Femur (tissue), 1 donor: ENCODE measurements at regions not wholly inside any gene's neighbourhood (a gene's known extent, or its start where the extent isn't known, plus 50 kb on each side); places are given as distances from the start of the nearest gene placed in this dataset.
"Not testable (repeated sequence)": the region's sequence is repeated elsewhere in the genome, so short reads cannot be mapped to it uniquely, and the experiment has no call there.

Source experiments
- DNase-seq: peaks from one replicate; pipeline ENCODE4 v3.0.0-alpha.2; 2017

DNA sequence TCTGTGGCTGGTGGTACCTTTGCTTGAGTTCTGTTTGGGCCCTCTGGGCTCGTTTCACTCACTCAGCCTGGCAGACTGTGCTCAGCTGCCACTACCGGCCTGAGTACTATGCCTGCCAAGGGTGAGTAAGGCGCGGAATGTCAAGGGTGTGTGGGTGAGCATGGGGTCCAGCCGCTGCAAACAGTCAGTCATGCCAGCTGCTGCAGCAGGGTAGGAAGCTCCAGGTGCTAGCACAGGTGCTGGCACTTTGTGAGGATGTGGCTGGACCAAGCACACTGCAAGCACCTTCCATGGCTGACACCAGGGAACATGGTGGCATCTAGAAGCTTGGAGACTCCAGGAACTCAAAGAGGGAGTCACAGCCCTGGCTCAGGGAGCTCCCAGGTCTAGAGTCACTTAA is 368.6 kb upstream of the ACO1 start:
- no peak for DNase-seq

- no peak for DNase-seq
Observed at GRCh38 chr9:32045513-32045912, 338.9 kb upstream of the ACO1 start.

GRCh38 chr9:32067261-32067660 is 317.2 kb upstream of the ACO1 start:
- DNase-seq = no peak

DNA sequence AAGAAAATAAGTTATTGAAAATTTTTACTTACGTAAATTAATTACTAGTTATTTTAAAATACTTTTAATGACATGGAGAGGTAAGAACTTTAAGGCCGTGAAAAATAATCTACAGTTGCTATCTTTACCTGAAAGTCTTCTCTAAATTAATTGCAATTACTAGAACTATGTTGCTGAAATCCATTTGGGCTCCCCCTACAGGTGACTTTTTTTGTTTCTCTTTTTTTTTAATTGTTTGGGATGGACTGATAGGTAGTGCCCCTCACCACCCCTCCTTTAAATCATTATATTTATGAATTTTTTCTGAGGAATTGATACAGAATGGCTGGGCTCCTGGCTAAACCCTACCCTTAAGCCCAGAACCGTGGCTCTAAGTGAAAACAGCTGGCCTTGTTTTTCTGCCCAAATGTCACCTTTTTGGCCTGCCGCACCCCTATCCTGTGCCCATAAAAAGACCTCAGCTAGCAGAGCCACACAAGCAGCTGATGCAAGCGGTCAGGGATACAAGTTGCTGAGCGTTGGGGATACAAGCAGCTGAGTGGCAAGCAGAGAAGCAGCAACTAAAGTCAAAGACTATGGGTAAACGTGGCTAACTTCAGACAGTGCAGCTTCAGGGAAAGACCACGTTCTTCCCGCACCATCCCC is 315.2 kb upstream of the ACO1 start:
- no peak for DNase-seq

DNA sequence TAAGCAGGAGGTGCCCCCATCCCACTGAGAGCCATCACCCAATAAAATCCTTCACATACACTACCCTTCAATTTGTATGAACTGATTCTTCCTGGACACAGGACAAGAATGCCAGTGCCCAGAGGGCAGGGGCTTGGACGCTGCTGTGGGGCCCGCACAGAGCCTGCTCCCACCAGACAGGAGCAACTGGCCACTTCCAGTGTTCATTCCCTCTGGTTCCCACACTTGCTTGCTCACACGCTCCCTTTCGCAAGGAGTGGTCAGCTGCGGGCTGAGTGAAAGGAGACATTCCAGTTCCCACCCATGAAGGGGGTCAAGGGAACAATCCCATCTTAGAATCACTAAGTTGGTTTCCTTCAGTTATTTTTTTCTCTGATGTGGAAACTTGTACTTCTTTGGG is 314.5 kb upstream of the ACO1 start:
- DNase-seq = no peak

DNA sequence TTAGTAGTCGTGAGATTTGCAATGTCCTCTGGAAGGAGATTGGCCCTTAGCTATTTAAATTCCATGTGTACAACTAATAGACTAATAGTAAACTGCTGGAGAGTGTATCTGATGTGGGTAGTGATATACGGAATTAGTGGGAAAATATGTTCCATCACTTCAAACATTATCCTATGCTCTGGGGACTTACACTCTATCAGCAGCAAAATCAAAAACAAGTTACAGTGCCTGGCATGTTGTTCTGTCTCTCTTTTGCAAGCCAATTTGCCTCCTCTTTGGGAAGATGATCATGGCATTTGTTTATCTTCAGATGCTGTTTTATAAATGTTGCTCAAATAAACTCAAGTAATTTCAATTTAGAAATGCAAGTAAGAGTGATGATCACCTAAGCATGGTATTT is 311.9 kb upstream of the ACO1 start:
- DNase-seq = no peak

GRCh38 chr9:32092031-32092430 is 292.4 kb upstream of the ACO1 start:
- DNase-seq = no peak

DNA sequence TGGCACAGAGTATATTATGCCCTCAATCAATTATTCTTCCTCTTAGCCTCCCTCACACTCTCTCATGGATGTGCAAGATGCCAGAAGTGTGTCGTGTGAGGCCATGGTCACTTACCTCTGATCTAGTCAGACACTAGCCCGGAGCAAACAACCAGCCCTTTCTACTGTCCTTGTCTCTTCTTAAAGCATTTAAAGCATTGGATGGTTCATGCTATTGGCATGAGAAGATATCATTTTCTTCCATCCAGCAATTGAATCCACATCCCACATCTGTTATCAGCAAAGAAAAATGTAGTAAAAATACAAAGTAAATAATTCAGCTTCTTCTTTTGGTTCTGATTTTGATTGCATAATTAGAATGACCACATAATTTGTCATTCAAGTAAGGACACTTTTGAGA is 267.2 kb upstream of the ACO1 start:
- DNase-seq = no peak

DNA sequence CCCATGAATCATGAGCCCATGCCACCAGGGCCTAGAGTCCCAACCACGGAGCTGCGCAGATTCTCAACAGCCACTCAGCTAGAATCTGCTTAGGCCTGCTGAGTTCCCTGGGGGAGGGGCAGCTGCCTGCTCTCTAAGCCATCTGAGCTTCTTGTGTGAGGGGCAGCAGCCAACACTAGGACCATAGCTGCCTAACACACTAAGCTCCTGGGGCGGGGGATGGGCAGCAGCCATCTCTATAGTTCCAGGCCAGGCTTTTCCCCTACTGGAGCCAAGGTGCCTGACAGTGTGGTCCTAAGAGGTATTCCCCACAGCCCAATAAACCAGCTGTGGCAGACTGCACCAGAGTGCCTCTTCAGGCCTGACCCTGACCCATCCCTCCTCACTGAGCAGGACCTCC is 255.9 kb upstream of the ACO1 start:
- no peak for DNase-seq

- DNase-seq = not testable (repeated sequence)
Observed at GRCh38 chr9:32130709-32131108, 253.7 kb upstream of the ACO1 start.

DNA sequence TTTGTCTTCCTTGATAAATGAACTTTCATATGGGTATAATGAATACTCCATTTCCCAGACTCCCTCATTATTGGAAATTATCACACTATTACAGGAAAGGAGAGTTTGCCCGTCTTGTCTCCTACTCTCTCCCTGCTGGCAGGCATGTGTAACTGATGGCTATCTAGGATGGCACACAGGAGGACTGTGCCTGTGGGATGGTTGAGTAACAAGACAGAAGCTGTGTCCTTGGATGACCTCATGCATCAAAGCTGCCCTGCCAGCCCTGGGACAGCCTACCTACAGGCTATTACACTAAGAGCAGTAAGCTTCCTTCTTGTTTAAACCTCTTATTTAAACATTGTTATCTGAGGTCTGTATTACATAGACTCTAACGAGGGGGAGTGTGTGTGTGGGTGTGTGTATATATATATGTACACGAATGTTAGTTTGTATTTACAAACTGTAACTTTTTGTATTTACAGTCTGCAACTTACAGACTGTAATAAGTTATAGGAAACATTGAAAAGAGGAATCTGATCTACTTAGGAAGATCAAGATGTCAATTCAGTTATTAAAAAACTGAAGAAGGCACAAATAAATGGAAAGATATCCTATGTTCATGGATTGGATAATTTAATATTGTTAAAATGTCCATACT is 247.6 kb upstream of the ACO1 start:
- DNase-seq = no peak

GRCh38 chr9:32142074-32142473 is 242.4 kb upstream of the ACO1 start:
- DNase-seq = no peak

- DNase-seq = not testable (repeated sequence)
Observed at GRCh38 chr9:32148553-32148952, 235.9 kb upstream of the ACO1 start.

GRCh38 chr9:32161209-32161608 is 223.2 kb upstream of the ACO1 start:
- no peak for DNase-seq

GRCh38 chr9:32161720-32162119 is 222.7 kb upstream of the ACO1 start:
- no peak for DNase-seq

DNA sequence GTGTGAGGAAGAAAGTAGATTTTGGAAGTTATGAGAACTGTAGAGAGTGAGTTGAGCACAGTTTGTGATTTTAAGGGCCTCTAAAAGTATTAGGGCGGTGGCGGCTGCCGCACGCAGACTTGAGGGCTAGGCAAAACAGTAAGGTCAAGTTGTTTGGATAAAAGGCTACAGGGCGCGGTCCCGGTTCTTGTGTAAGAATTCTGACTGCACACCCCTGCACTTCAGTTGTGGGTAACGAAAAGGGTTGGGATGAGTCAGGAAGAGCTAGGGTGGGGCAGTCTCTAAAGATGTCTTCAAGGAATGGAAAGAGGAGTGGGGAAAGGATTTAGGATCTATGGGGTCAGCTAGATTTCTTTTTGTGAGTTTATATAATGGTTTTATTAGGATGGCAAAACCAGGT is 218.1 kb upstream of the ACO1 start:
- DNase-seq = not testable (repeated sequence)

- DNase-seq = no peak
Observed at GRCh38 chr9:32171339-32171738, 213.1 kb upstream of the ACO1 start.

GRCh38 chr9:32172256-32172655 is 212.2 kb upstream of the ACO1 start:
- no peak for DNase-seq

GRCh38 chr9:32177396-32177795 is 207.0 kb upstream of the ACO1 start:
- no peak for DNase-seq

DNA sequence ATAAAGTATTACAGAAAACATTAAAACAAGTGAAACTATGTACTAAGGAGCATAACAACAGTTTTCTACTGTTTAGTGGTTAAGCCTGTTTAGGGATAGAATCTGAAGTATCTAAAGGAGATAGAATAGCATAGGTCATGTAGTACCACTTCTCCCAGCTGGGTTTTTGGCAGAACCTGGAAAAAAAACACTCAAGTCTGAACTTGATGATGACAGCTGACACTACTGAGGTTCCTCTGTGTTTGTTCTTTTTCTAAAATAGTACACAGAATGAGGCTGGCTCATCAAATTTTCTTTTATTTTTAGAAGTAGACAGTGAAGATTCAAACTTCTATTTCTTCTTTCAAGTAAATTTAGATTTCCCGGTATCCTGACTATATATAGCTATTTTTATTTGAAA is 203.8 kb upstream of the ACO1 start:
- DNase-seq = no peak

GRCh38 chr9:32200241-32200640 is 184.2 kb upstream of the ACO1 start:
- DNase-seq = no peak

- DNase-seq = no peak
Observed at GRCh38 chr9:32200896-32201295, 183.5 kb upstream of the ACO1 start.

DNA sequence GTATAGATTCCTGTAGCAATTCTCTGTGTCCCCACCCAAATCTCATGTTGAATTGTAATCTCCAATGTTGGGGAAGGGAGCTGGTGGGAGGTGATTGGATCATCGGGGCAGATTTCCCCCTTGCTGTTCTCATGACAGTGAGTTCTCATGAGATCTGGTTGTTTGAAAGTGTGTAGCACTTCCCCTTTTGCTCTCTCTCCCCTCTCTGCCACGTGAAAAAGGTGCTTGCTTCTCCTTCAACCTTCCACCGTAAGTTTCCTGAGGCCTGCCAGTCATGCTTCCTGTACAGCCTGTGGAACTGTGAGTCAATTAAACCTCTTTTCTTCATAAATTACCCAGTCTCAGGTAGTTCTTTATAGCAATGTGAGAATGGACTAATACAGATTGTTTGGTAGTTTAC is 175.3 kb upstream of the ACO1 start:
- not testable (repeated sequence) for DNase-seq

DNA sequence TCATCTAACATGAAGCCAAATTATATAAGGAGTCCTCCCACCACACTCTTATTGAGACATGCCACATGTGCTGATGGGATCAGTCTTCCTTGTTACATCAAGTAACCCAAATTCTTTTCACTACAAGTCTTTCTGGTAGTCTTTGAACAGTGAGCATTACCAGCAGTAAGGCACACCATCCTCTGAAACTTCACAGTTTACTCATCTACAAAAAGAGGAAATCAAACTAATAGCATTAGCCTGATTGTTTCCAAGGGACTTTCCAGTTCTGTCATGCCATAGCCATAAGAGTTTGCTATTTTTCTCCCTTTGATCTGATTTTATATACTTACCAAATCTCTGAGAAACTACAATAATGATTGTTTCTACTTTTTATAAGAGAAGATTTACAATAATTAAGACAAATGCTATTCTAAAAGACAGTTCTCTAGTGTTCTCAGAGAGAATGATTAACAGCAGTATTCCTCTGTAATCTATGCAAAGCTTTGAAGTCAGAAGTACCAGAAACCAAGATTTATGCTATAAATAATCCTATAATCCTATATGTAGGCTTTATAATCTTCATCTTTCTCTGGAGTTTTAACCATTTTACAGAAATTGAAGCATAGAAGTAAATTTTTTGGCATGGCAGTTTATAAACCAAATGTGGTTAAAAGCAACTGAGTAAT is 166.2 kb upstream of the ACO1 start:
- no peak for DNase-seq

DNA sequence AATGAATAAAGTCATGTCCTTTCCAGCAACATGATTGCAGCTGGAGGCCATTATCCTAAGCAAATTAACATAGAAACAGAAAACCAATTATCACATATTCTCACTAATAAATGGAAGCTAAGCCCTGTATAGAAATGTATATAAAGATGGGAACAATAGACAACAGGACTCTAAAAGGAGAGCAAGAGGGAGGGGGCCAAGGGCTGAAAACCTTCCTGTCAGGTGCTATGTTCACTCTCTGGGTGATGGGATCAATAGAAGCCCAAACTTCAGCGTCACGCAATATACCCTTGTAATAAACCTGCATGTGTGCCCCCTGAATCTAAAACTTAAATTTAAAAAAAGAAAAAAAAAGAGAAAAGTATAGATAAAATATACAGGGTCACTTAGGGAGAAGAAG is 163.7 kb upstream of the ACO1 start:
- no peak for DNase-seq
